ENCODE measurements at regions not wholly inside any gene's neighbourhood (a gene's known extent, or its start where the extent isn't known, plus 50 kb on each side); places are given as distances from the start of the nearest gene placed in this dataset.

- Mint-ChIP-seq H3K27ac (no peak overlapping the region), H3K9me3 (peaks cover 5% of the 10 kb centered on the region), H3K4me3 (no peak overlapping the region), H3K4me1 (ENCODE audit: low read depth) (no peaks in the 10 kb centered on the region), H3K36me3 (ENCODE audit: low read depth) (no peaks in the 10 kb centered on the region), H3K27me3 (no peaks in the 10 kb centered on the region)
Observed at GRCh38 chr14:87449016-87449415, 544.0 kb downstream of the GALC start.

GRCh38 chr14:87443787-87444186 lies 549.2 kb downstream of the GALC start:
- peaks cover 5% of the 10 kb centered on the region for H3K9me3 Mint-ChIP-seq
- H3K27ac Mint-ChIP-seq, result no peak overlapping the region
- no peaks in the 10 kb centered on the region for H3K4me1 Mint-ChIP-seq (ENCODE audit: low read depth)
- H3K27me3 Mint-ChIP-seq, result no peaks in the 10 kb centered on the region
- H3K36me3 Mint-ChIP-seq (ENCODE audit: low read depth), result no peaks in the 10 kb centered on the region
- no peak overlapping the region for H3K4me3 Mint-ChIP-seq

GRCh38 chr14:87443039-87443438 lies 549.9 kb downstream of the GALC start:
- H3K27ac Mint-ChIP-seq, result no peak overlapping the region
- peaks cover 5% of the 10 kb centered on the region for H3K9me3 Mint-ChIP-seq
- no peaks in the 10 kb centered on the region for H3K27me3 Mint-ChIP-seq
- no peaks in the 10 kb centered on the region for H3K4me1 Mint-ChIP-seq (ENCODE audit: low read depth)
- no peak overlapping the region for H3K4me3 Mint-ChIP-seq
- H3K36me3 Mint-ChIP-seq (ENCODE audit: low read depth), result no peaks in the 10 kb centered on the region

DNA sequence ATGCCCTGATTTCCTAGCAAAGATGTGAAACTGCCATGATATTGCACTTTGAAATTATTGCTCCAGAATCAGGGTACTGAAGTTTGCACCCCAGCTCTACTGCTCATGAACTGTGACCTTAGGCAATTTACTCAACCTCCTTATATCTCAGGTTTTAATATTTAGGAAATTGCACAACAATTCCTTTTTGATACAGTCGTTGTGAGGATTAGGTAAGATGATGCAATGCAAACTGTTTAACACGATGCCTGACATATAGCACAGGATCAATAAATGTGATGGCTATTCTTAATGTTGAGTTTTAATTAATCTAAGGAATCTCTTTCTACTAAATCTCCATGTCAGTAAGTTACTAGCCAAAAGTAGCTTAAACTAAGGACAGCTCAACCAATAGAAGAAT lies 555.8 kb downstream of the GALC start:
- Mint-ChIP-seq H3K4me3 (no peak overlapping the region), H3K9me3 (no peaks in the 10 kb centered on the region), H3K36me3 (ENCODE audit: low read depth) (no peaks in the 10 kb centered on the region), H3K27me3 (no peaks in the 10 kb centered on the region), H3K4me1 (ENCODE audit: low read depth) (no peaks in the 10 kb centered on the region), H3K27ac (no peak overlapping the region)

GRCh38 chr14:87434680-87435079 lies 558.3 kb downstream of the GALC start:
- no peaks in the 10 kb centered on the region for H3K36me3 Mint-ChIP-seq (ENCODE audit: low read depth)
- no peak overlapping the region for H3K27ac Mint-ChIP-seq
- peaks cover 3% of the 10 kb centered on the region for H3K9me3 Mint-ChIP-seq
- H3K27me3 Mint-ChIP-seq, result no peaks in the 10 kb centered on the region
- no peak overlapping the region for H3K4me3 Mint-ChIP-seq
- H3K4me1 Mint-ChIP-seq (ENCODE audit: low read depth), result no peaks in the 10 kb centered on the region

- H3K27ac Mint-ChIP-seq, result no peak overlapping the region
- H3K4me1 Mint-ChIP-seq (ENCODE audit: low read depth), result no peaks in the 10 kb centered on the region
- H3K9me3 Mint-ChIP-seq, result peaks cover 3% of the 10 kb centered on the region
- no peak overlapping the region for H3K4me3 Mint-ChIP-seq
- H3K27me3 Mint-ChIP-seq, result no peaks in the 10 kb centered on the region
- no peaks in the 10 kb centered on the region for H3K36me3 Mint-ChIP-seq (ENCODE audit: low read depth)
Observed at GRCh38 chr14:87434011-87434410, 559.0 kb downstream of the GALC start.

DNA sequence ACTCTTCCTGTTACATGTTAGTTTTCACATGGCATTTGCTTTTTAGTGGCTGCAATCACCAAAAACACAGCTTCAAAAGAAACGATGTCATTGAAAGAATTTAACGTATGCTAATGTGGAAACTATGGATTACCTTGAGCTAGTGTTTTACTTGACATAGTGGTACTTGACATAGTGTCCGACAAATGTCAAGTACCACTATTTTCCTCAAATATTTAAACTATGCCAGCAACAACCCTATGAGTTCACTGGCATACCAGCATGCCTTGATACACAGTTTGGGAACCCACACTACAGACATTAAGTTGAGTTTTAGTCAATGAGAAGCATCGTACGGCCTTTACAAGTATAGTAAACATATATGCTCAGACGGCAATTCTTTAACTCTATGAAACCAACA lies 560.3 kb downstream of the GALC start:
- Mint-ChIP-seq H3K4me3 (no peak overlapping the region), H3K9me3 (peaks cover 3% of the 10 kb centered on the region), H3K4me1 (ENCODE audit: low read depth) (no peaks in the 10 kb centered on the region), H3K27ac (no peak overlapping the region), H3K27me3 (no peaks in the 10 kb centered on the region), H3K36me3 (ENCODE audit: low read depth) (no peaks in the 10 kb centered on the region)

DNA sequence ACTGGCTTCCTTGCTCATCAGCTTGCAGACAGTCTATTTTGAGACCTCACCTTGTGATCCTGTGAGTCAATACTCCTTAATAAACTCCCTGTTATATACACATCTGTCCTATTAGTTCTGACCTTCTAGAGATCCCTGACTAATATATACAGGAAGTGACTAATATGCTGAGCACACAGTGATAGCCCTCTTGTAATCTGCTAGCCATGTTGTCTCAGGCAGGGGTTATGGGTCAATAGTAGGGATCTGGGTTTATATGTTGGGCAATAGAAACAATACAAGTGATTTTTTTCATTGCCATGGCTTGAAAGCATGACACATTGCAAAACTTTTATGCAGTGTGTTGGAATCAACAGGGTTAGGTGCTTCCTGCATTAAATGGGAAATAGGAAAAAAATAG lies 562.2 kb downstream of the GALC start:
- Mint-ChIP-seq H3K27ac (no peak overlapping the region), H3K9me3 (peaks cover 3% of the 10 kb centered on the region), H3K4me3 (no peak overlapping the region), H3K27me3 (no peaks in the 10 kb centered on the region), H3K36me3 (ENCODE audit: low read depth) (no peaks in the 10 kb centered on the region), H3K4me1 (ENCODE audit: low read depth) (no peaks in the 10 kb centered on the region)

DNA sequence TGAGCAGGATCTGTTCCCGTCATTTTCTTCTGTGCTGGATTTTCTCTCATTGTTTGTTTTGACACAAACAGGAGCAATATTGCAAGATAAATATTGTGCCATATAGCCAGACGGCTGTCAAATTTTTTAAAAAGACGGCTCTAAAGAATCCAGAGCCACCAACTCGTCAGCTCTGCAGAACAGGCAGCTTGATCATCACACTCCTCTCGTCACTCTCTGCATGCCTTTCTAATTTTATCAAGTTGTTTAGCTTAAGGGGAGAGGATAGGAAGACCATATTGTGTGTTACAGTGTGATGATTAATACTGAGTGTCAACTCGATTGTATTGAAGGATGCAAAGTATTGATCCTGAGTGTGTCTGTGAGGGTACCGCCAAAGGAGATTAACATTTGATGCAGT lies 562.8 kb downstream of the GALC start:
- no peaks in the 10 kb centered on the region for H3K4me1 Mint-ChIP-seq (ENCODE audit: low read depth)
- H3K36me3 Mint-ChIP-seq (ENCODE audit: low read depth), result no peaks in the 10 kb centered on the region
- H3K27me3 Mint-ChIP-seq, result no peaks in the 10 kb centered on the region
- H3K27ac Mint-ChIP-seq, result no peak overlapping the region
- no peak overlapping the region for H3K4me3 Mint-ChIP-seq
- H3K9me3 Mint-ChIP-seq, result peaks cover 3% of the 10 kb centered on the region

DNA sequence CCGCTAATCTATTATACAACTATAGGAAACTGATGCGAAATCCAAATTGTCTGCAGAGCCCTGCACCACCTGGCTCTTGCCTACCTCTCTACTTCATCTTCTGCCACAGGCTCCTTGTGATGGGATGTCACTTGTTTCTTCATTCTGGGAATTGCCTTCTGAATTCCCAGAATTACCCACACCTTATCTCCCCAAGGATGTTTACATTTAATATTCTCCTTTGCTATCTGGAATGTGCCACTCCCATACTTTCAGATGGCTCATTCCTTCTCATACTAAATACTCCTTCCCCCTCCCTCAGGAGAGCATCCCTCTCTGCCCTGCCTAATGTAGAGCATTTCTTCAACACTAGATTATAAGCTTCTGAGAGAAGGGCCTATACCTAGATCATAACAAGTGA lies 573.1 kb downstream of the GALC start:
- H3K27ac Mint-ChIP-seq, result no peak overlapping the region
- H3K4me1 Mint-ChIP-seq (ENCODE audit: low read depth), result no peaks in the 10 kb centered on the region
- no peaks in the 10 kb centered on the region for H3K27me3 Mint-ChIP-seq
- H3K9me3 Mint-ChIP-seq, result peaks cover 9% of the 10 kb centered on the region
- H3K36me3 Mint-ChIP-seq (ENCODE audit: low read depth), result no peaks in the 10 kb centered on the region
- H3K4me3 Mint-ChIP-seq, result no peak overlapping the region

DNA sequence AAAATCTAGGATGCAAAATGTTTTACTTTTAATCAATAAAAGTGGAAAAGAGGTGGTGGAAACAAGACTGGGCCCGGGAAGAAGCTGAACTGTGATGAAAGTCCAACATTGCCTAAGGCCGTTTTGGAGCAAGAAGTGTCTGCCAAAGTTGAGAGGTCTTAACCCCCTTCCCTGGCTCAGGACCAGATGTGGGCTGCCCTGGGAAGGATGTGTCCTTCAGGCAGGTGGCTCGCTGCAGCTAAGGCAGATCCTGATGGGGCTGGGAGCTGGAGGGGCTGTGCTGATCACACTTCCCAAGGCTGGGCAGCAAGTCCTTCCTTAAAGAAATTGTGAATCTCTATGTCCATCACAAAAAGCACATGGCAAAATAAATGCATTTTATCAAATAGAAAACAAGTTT lies 581.6 kb downstream of the GALC start:
- Mint-ChIP-seq H3K9me3 (peaks cover 9% of the 10 kb centered on the region), H3K36me3 (ENCODE audit: low read depth) (no peaks in the 10 kb centered on the region), H3K4me1 (ENCODE audit: low read depth) (no peaks in the 10 kb centered on the region), H3K27ac (no peak overlapping the region), H3K4me3 (no peak overlapping the region), H3K27me3 (no peaks in the 10 kb centered on the region)

- Mint-ChIP-seq H3K27ac (no peak overlapping the region), H3K36me3 (ENCODE audit: low read depth) (no peaks in the 10 kb centered on the region), H3K4me1 (ENCODE audit: low read depth) (no peaks in the 10 kb centered on the region)
Observed at GRCh38 chr14:87409393-87409792, 583.6 kb downstream of the GALC start.

DNA sequence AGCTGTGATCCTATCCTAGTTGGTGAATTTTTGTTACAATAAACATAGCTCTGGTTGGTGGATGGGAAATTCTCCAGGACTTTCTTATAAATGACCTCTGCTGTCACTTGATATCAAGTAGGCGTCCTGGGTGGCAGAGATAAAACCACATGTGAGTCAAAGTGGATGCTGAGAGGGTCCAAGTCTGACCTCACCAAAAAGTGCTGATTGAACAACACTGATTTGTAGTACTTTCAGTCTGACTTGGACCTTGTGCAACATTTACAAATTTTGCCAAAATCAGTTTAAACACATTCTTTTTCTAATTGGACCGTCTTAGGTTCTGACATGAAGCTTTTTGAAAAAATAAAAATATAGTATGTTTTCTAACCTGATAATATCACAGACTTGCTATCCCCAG lies 585.6 kb downstream of the GALC start:
- H3K4me1 Mint-ChIP-seq (ENCODE audit: low read depth), result no peaks in the 10 kb centered on the region

More at GRCh38 chr14:87409393-87409792, 583.6 kb downstream of the GALC start:
- Mint-ChIP-seq H3K4me3 (no peak overlapping the region), H3K9me3 (peaks cover 8% of the 10 kb centered on the region), H3K27me3 (no peaks in the 10 kb centered on the region)

DNA sequence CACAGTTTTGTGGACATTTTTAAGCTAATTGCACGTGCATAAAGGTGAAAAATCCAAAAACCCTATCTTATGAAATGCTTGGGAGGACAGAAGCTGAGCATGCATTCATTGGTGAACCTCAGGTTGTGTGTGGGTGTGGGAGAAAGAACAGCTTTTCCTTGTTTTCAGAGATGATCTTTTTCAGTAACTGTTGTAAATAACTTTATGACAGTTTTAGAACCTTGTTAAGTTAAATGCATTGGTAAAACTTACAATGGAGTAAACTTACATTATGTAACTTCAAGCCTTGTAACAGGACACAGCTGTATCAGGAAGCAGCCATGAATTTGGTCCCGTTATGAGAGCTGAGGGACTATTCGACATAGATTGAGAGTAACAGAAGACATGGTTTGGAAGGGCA lies 587.4 kb downstream of the GALC start:
- Mint-ChIP-seq H3K36me3 (ENCODE audit: low read depth) (no peaks in the 10 kb centered on the region), H3K4me3 (no peak overlapping the region), H3K4me1 (ENCODE audit: low read depth) (no peaks in the 10 kb centered on the region), H3K9me3 (peaks cover 8% of the 10 kb centered on the region), H3K27me3 (no peaks in the 10 kb centered on the region), H3K27ac (no peak overlapping the region)

More for the DNA sequence above, 585.6 kb downstream of the GALC start:
- Mint-ChIP-seq H3K4me3 (no peak overlapping the region), H3K27me3 (no peaks in the 10 kb centered on the region), H3K9me3 (peaks cover 8% of the 10 kb centered on the region), H3K27ac (no peak overlapping the region), H3K36me3 (ENCODE audit: low read depth) (no peaks in the 10 kb centered on the region)

DNA sequence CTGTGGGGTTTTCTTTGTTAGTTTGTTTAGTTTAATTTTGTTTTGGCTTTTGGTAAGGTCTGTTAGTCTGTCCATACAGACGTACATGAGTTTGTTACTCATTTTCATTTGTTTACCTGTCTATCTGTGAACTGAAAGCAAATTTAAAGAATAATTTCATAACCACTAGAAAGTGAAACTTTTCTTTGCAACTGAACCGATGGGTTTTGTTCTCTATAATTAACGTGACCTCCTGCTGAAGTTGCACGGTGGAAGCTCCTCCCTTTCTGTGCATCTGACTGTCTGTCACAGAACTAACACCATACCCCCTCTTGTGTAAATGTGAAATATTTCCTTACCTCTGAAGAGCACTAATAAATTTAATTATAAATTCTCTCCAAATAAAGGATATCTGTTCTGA lies 595.5 kb downstream of the GALC start:
- Mint-ChIP-seq H3K36me3 (ENCODE audit: low read depth) (no peaks in the 10 kb centered on the region), H3K9me3 (peaks cover 4% of the 10 kb centered on the region), H3K4me1 (ENCODE audit: low read depth) (no peaks in the 10 kb centered on the region), H3K27ac (no peak overlapping the region), H3K27me3 (no peaks in the 10 kb centered on the region), H3K4me3 (no peak overlapping the region)

- Mint-ChIP-seq H3K4me3 (no peak overlapping the region), H3K9me3 (peaks cover 4% of the 10 kb centered on the region), H3K27ac (no peak overlapping the region), H3K4me1 (ENCODE audit: low read depth) (no peaks in the 10 kb centered on the region), H3K36me3 (ENCODE audit: low read depth) (no peaks in the 10 kb centered on the region), H3K27me3 (no peaks in the 10 kb centered on the region)
Observed at GRCh38 chr14:87391066-87391465, 601.9 kb downstream of the GALC start.

GRCh38 chr14:87388946-87389345 lies 604.0 kb downstream of the GALC start:
- Mint-ChIP-seq H3K4me3 (no peak overlapping the region), H3K27me3 (no peaks in the 10 kb centered on the region), H3K27ac (no peak overlapping the region), H3K36me3 (ENCODE audit: low read depth) (no peaks in the 10 kb centered on the region), H3K4me1 (ENCODE audit: low read depth) (no peaks in the 10 kb centered on the region), H3K9me3 (peaks cover 4% of the 10 kb centered on the region)

Data from stimulated activated naive CD8-positive, alpha-beta T cell treated with anti-CD3 and anti-CD28 coated beads, Interleukin-15, Interleukin-2, amounts not matched to agents 100 ng/mL and 50 ng/mL, for 24 hours (primary cell).